H9 (cell line): ENCODE measurements at regions not wholly inside any gene's neighbourhood (a gene's known extent, or its start where the extent isn't known, plus 50 kb on each side); places are given as distances from the start of the nearest gene placed in this dataset.

ENCODE experiments used
- DNase-seq: peaks from one replicate; pipeline ENCODE4 v3.0.0-alpha.2; 2017
- H2AFZ ChIP-seq: one replicate; pipeline ENCODE4 v1.6.1; 2013; ENCODE audit warnings: mild to moderate bottlenecking, low read length, control low read depth, moderate library complexity
- H2AK5ac ChIP-seq: 2 replicates; pipeline ENCODE4 v1.6.1; 2013; ENCODE audit warnings: low read length, control low read depth, mixed read lengths; ENCODE audit not compliant: insufficient read length
- H2BK120ac ChIP-seq: one replicate; pipeline ENCODE4 v1.6.1; 2013; ENCODE audit warnings: low read depth, mild to moderate bottlenecking, low read length, control low read depth, inconsistent platforms; ENCODE audit not compliant: poor library complexity, severe bottlenecking
- H2BK12ac ChIP-seq: 2 replicates; pipeline ENCODE4 v1.6.1; 2013; ENCODE audit warnings: low read length, control low read depth, mixed read lengths, low read depth; ENCODE audit not compliant: insufficient read length
- H2BK15ac ChIP-seq: 2 replicates; pipeline ENCODE4 v1.6.1; 2013; ENCODE audit warnings: low read depth, low read length, control low read depth
- H2BK20ac ChIP-seq: one replicate; pipeline ENCODE4 v1.6.1; 2013; ENCODE audit warnings: low read depth, mild to moderate bottlenecking, low read length, control low read depth, inconsistent platforms; ENCODE audit not compliant: poor library complexity, severe bottlenecking
- H2BK5ac ChIP-seq: 2 replicates; pipeline ENCODE4 v1.6.1; 2013; ENCODE audit warnings: low read length, control low read depth, mixed read lengths; ENCODE audit not compliant: insufficient read length
- H3K14ac ChIP-seq: 2 replicates; pipeline ENCODE4 v1.6.1; 2013; ENCODE audit warnings: low read length, control low read depth; ENCODE audit not compliant: insufficient read depth
- H3K18ac ChIP-seq: 2 replicates; pipeline ENCODE4 v1.6.1; 2013; ENCODE audit warnings: low read depth, mild to moderate bottlenecking, mixed read lengths, low read length, control low read depth; ENCODE audit not compliant: insufficient read length
- H3K23ac ChIP-seq: 2 replicates; pipeline ENCODE4 v1.6.1; 2013; ENCODE audit warnings: low read length, control low read depth, mixed read lengths, low read depth; ENCODE audit not compliant: insufficient read length
- H3K23me2 ChIP-seq: 2 replicates; pipeline ENCODE4 v1.6.1; 2013; ENCODE audit warnings: low read depth, mild to moderate bottlenecking, mixed read lengths, low read length, control low read depth; ENCODE audit not compliant: insufficient read length, poor library complexity, severe bottlenecking
- H3K27ac ChIP-seq: 2 replicates; pipeline ENCODE4 v1.5.1; 2013; ENCODE audit warnings: low read length, control low read depth, mixed read lengths, low read depth; ENCODE audit not compliant: insufficient read length
- H3K27me3 ChIP-seq: 2 replicates; pipeline ENCODE4 v1.6.1; 2013; ENCODE audit warnings: low read length, control low read depth, inconsistent platforms; ENCODE audit not compliant: insufficient read depth
- H3K4ac ChIP-seq: 2 replicates; pipeline ENCODE4 v1.6.1; 2013; ENCODE audit warnings: low read depth, mild to moderate bottlenecking, control low read depth, inconsistent platforms, low read length, moderate library complexity
- H3K4me1 ChIP-seq: 2 replicates; pipeline ENCODE4 v1.6.1; 2013; ENCODE audit warnings: low read length, control low read depth, inconsistent platforms; ENCODE audit not compliant: insufficient read depth
- H3K4me2 ChIP-seq: 2 replicates; pipeline ENCODE4 v1.6.1; 2013; ENCODE audit warnings: low read length, control low read depth, mixed read lengths; ENCODE audit not compliant: insufficient read length, insufficient read depth
- H3K56ac ChIP-seq: 2 replicates; pipeline ENCODE4 v1.6.1; 2013; ENCODE audit warnings: low read depth, mild to moderate bottlenecking, mixed read lengths, low read length, control low read depth; ENCODE audit not compliant: insufficient read length
- H3K79me1 ChIP-seq: 2 replicates; pipeline ENCODE4 v1.6.1; 2013; ENCODE audit warnings: low read depth, mild to moderate bottlenecking, moderate library complexity, low read length, control low read depth, inconsistent platforms; ENCODE audit not compliant: insufficient read depth, poor library complexity, severe bottlenecking
- H3K79me2 ChIP-seq: 2 replicates; pipeline ENCODE4 v1.6.1; 2013; ENCODE audit warnings: low read length, control low read depth, inconsistent platforms; ENCODE audit not compliant: insufficient read depth
- H3K9ac ChIP-seq: 2 replicates; pipeline ENCODE4 v1.6.1; 2013; ENCODE audit warnings: low read length, control low read depth, mixed read lengths; ENCODE audit not compliant: insufficient read length; ENCODE audit errors: extremely low read depth
- H3K9me3 ChIP-seq: one replicate; pipeline ENCODE4 v1.6.1; 2013; ENCODE audit warnings: low read depth, low read length, inconsistent platforms; ENCODE audit not compliant: control insufficient read depth
- H3T11ph ChIP-seq: one replicate; pipeline ENCODE4 v1.6.1; 2013; ENCODE audit warnings: mild to moderate bottlenecking, low read length, control low read depth, inconsistent platforms
- H4K20me1 ChIP-seq: one replicate; pipeline ENCODE4 v1.6.1; 2013; ENCODE audit not compliant: control insufficient read depth, insufficient read length, insufficient read depth
- H4K5ac ChIP-seq: 2 replicates; pipeline ENCODE4 v1.6.1; 2013; ENCODE audit warnings: low read depth, mild to moderate bottlenecking, mixed read lengths, low read length, control low read depth; ENCODE audit not compliant: insufficient read length
- H4K8ac ChIP-seq: replicated peaks from 2 replicates; pipeline ENCODE4 v1.6.1; 2013; ENCODE audit warnings: low read length, control low read depth, mixed read lengths, low read depth; ENCODE audit not compliant: insufficient read length
- H4K91ac ChIP-seq: 2 replicates; pipeline ENCODE4 v1.6.1; 2013; ENCODE audit warnings: low read depth, mild to moderate bottlenecking, moderate library complexity, mixed read lengths, low read length, control low read depth; ENCODE audit not compliant: insufficient read length
- H3K27ac Mint-ChIP-seq, 3 experiments: 2 replicates in 2 of 3; 3 replicates in 1 of 3; pipeline ENCODE4 v1.8.0; 2020 to 2021; ENCODE audit warnings: mixed read lengths in 3 of 3, mild to moderate bottlenecking in 1 of 3, moderate library complexity in 1 of 3
- H3K27me3 Mint-ChIP-seq: 2 replicates; pipeline ENCODE4 v1.8.0; 2021; ENCODE audit warnings: low read depth, mild to moderate bottlenecking, moderate library complexity, mixed read lengths
- H3K36me3 Mint-ChIP-seq, 3 experiments: 2 replicates in 2 of 3; 3 replicates in 1 of 3; pipeline ENCODE4 v1.8.0; 2020 to 2021; ENCODE audit warnings: low read depth in 3 of 3, mixed read lengths in 3 of 3; ENCODE audit not compliant: insufficient read depth in 1 of 3
- H3K4me1 Mint-ChIP-seq, 2 experiments: 2 replicates each; pipeline ENCODE4 v1.8.0; 2020; ENCODE audit warnings: mixed read lengths in 2 of 2
- H3K4me3 Mint-ChIP-seq, 2 experiments: 2 replicates in 1 of 2; 3 replicates in 1 of 2; pipeline ENCODE4 v1.8.0; 2020 to 2021; ENCODE audit warnings: mild to moderate bottlenecking in 2 of 2, mixed read lengths in 2 of 2, moderate library complexity in 1 of 2
- H3K9me3 Mint-ChIP-seq, 2 experiments: 2 replicates in 1 of 2; 3 replicates in 1 of 2; pipeline ENCODE4 v1.8.0; 2020; ENCODE audit warnings: mild to moderate bottlenecking in 2 of 2, mixed read lengths in 2 of 2, moderate library complexity in 1 of 2
- CTCF ChIP-seq: fragments of 200-600 bp; sonication (generic); conservative IDR thresholded peaks from 3 replicates; pipeline ENCODE4 v1.8.0; 2021; ENCODE audit warnings: antibody characterized with exemption, mild to moderate bottlenecking
- WGBS: extraction: QIAGEN DNeasy Blood & Tissue Kit; methylation state at CpG from one replicate; pipeline ENCODE4 v1.1.7; 2013; ENCODE audit warnings: missing lambda C conversion rate, low lambda C conversion rate, mixed read lengths; ENCODE audit not compliant: insufficient read length; ENCODE audit errors: extremely low coverage; 5-methylcytosine and 5-hydroxymethylcytosine counted together

GRCh38 chr21:43360441-43361126, 66.3 kb downstream of the SIK1 start:
- DNase-seq: no peak
- H3K4ac ChIP-seq: no peak overlapping the region
- H2AK5ac ChIP-seq: no peak overlapping the region
- TF ChIP-seq CTCF: no peak
- H3K23me2 ChIP-seq: no peaks in the 10 kb centered on the region
- no peaks in the 10 kb centered on the region; the same call in 1 of the 2 replicates for H3K4me1 ChIP-seq
- no peak overlapping the region for H3K14ac ChIP-seq
- H2BK20ac ChIP-seq: no peak overlapping the region
- no peak overlapping the region for H3K27ac Mint-ChIP-seq
- H2BK15ac ChIP-seq: no peak overlapping the region
- no peaks in the 10 kb centered on the region for H3K9me3 Mint-ChIP-seq
- H4K20me1 ChIP-seq: no peaks in the 10 kb centered on the region
- H3K4me2 ChIP-seq: no peak overlapping the region
- H3K56ac ChIP-seq: no peak overlapping the region
- H3K27me3 ChIP-seq: no peaks in the 10 kb centered on the region
- no peak overlapping the region for H4K91ac ChIP-seq
- H3K4me1 Mint-ChIP-seq: peaks cover 20 to 33% of the 10 kb centered on the region in 2 experiments
- H3K79me1 ChIP-seq: no peaks in the 10 kb centered on the region
- H3T11ph ChIP-seq: no peak overlapping the region
- whole genome bisulfite sequencing: no CpG with 5 or more reads among the region's 32 CpGs
- H3K23ac ChIP-seq: no peak overlapping the region
- H2AFZ ChIP-seq: no peak overlapping the region
- H4K8ac ChIP-seq: no peak overlapping the region
- no peak overlapping the region for H2BK12ac ChIP-seq
- no peaks in the 10 kb centered on the region for H3K79me2 ChIP-seq
- H3K9ac ChIP-seq: no peak overlapping the region
- no peaks in the 10 kb centered on the region for H3K9me3 ChIP-seq
- no peak overlapping the region for H3K27ac ChIP-seq
- H2BK5ac ChIP-seq: no peak overlapping the region
- H3K18ac ChIP-seq: no peak overlapping the region
- H4K5ac ChIP-seq: no peak overlapping the region
- H3K27me3 Mint-ChIP-seq: peaks cover 5% of the 10 kb centered on the region
- no peak overlapping the region for H3K4me3 Mint-ChIP-seq
- no peak overlapping the region for H2BK120ac ChIP-seq
- H3K36me3 Mint-ChIP-seq: no peaks in the 10 kb centered on the region
